ENCODE measurements at regions not wholly inside any gene's neighbourhood (a gene's known extent, or its start where the extent isn't known, plus 50 kb on each side); places are given as distances from the start of the nearest gene placed in this dataset.

GRCh38 chr15:96234109-96234892, 96.2 kb upstream of the NR2F2 start:
- no peak for DNase-seq

GRCh38 chr15:96237002-96237401, 93.5 kb upstream of the NR2F2 start:
- no peak for DNase-seq

GRCh38 chr15:96242761-96243160, 87.7 kb upstream of the NR2F2 start:
- DNase-seq: no peak

GRCh38 chr15:96243701-96244100, 86.8 kb upstream of the NR2F2 start:
- DNase-seq: no peak

- no peak for DNase-seq
These were observed 85.2 kb upstream of the NR2F2 start for GRCh38 chr15:96245252-96245651.

- DNase-seq: no peak
These were observed 84.4 kb upstream of the NR2F2 start for GRCh38 chr15:96246057-96246456.

- DNase-seq: no peak
These were observed 82.7 kb upstream of the NR2F2 start for GRCh38 chr15:96247621-96248305.

- DNase-seq: no peak
These were observed 78.4 kb upstream of the NR2F2 start for GRCh38 chr15:96252148-96252547.

GRCh38 chr15:96253006-96253747, 77.3 kb upstream of the NR2F2 start:
- no peak for DNase-seq

GRCh38 chr15:96254173-96254572, 76.3 kb upstream of the NR2F2 start:
- DNase-seq: no peak

GRCh38 chr15:96255599-96255998, 74.9 kb upstream of the NR2F2 start:
- no peak for DNase-seq

- DNase-seq: no peak
These were observed 68.9 kb upstream of the NR2F2 start for GRCh38 chr15:96261575-96262034.

- DNase-seq: no peak
These were observed 68.4 kb upstream of the NR2F2 start for GRCh38 chr15:96262097-96262496.

GRCh38 chr15:96262549-96263489, 67.7 kb upstream of the NR2F2 start:
- no peak for DNase-seq

GRCh38 chr15:96264351-96264798, 66.1 kb upstream of the NR2F2 start:
- no peak for DNase-seq

- DNase-seq: no peak
These were observed 65.5 kb upstream of the NR2F2 start for GRCh38 chr15:96264801-96265515.

GRCh38 chr15:96266456-96266855, 64.0 kb upstream of the NR2F2 start:
- no peak for DNase-seq

- no peak for DNase-seq
These were observed 63.0 kb upstream of the NR2F2 start for GRCh38 chr15:96267463-96267862.

GRCh38 chr15:96268442-96269204, 61.9 kb upstream of the NR2F2 start:
- no peak for DNase-seq

- no peak for DNase-seq
These were observed 59.8 kb upstream of the NR2F2 start for GRCh38 chr15:96270581-96271172.

- DNase-seq: no peak
These were observed 58.1 kb upstream of the NR2F2 start for GRCh38 chr15:96272427-96272826.

Measured in GF-D8 (cell line).